IMR-90 (cell line): ENCODE measurements at regions not wholly inside any gene's neighbourhood (a gene's known extent, or its start where the extent isn't known, plus 50 kb on each side); places are given as distances from the start of the nearest gene placed in this dataset.

Experiments used
- POLR2A ChIP-seq: IDR thresholded peaks from 2 replicates; pipeline ENCODE4 v1.6.1; 2012; ENCODE audit warnings: mild to moderate bottlenecking, low read depth, low read length
- TF ChIP-seq, protein P1 (sequence below): conservative IDR thresholded peaks from 2 replicates; pipeline ENCODE4 v1.5.1; 2012; ENCODE audit warnings: mild to moderate bottlenecking, low read depth, low read length, improper control_type of control experiment

DNA sequence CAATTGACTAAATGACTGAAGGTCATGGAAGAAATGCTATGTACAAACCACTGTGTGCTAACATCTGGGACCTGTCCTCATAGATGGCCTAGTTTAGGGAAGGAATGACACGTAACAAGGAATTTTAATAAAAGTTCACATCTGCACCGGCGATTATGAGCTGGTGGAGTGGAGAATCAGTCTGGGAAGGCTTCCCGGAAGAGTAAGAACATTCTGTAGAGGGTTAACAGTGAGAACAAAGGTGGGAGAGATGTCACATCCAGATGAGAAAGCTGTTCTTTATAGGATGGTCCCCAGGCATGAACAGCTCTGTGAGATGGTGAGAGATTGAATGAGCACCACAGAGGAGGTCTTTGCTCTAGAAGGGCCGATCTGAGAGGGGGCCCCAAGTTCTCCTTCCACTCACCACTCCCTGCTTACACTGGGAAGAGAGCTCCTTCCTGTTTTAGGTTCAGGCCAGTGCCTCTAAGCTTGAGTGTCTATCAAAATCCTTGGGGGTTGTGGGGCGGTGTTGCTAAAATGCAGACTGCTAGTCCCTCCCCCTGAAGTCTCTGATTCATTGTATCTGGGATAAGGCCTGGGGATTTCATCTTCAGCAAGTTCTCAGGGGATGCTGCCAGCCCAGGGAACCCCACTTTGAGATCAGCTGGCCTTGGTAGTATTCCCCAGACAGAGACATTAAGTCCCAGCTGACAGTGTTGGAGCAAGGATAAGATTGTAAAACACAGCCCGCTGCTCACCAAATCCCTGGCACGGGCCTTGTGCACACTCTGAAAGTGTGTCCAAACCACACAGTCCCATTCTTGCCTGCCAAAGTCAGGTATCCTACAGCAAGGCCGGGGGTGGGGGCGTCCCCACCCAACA, 294.7 kb upstream of the MAF start:
- TF ChIP-seq POLR2A = no peak
- TF ChIP-seq, protein P1, sequence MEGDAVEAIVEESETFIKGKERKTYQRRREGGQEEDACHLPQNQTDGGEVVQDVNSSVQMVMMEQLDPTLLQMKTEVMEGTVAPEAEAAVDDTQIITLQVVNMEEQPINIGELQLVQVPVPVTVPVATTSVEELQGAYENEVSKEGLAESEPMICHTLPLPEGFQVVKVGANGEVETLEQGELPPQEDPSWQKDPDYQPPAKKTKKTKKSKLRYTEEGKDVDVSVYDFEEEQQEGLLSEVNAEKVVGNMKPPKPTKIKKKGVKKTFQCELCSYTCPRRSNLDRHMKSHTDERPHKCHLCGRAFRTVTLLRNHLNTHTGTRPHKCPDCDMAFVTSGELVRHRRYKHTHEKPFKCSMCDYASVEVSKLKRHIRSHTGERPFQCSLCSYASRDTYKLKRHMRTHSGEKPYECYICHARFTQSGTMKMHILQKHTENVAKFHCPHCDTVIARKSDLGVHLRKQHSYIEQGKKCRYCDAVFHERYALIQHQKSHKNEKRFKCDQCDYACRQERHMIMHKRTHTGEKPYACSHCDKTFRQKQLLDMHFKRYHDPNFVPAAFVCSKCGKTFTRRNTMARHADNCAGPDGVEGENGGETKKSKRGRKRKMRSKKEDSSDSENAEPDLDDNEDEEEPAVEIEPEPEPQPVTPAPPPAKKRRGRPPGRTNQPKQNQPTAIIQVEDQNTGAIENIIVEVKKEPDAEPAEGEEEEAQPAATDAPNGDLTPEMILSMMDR = no peak
